ENCODE measurements at regions not wholly inside any gene's neighbourhood (a gene's known extent, or its start where the extent isn't known, plus 50 kb on each side); places are given as distances from the start of the nearest gene placed in this dataset.

- no peaks in the 10 kb centered on the region for H3K27me3 ChIP-seq (ENCODE audit: insufficient read depth, low read length)
- H3K9me3 Mint-ChIP-seq = 0 out of 5 replicates have a peak, but pooled peaks cover 0 to 2% of the 10 kb centered on the region in 2 experiments
- H4K20me1 ChIP-seq (ENCODE audit: control insufficient read depth, insufficient read depth, insufficient read length) = no peaks in the 10 kb centered on the region
- no peaks in the 10 kb centered on the region for H3K36me3 Mint-ChIP-seq (ENCODE audit: insufficient read depth in 1 of 3, low read depth in 3 of 3)
- H3K27me3 Mint-ChIP-seq (ENCODE audit: low read depth) = peaks cover 6% of the 10 kb centered on the region
- H3K27ac Mint-ChIP-seq = no peak overlapping the region
- H3K4me3 Mint-ChIP-seq = no peak overlapping the region; a peak in 1 of 5 replicates
- H3K27ac ChIP-seq (ENCODE audit: insufficient read length, low read depth, low read length) = no peak overlapping the region
- TF ChIP-seq, protein P1, sequence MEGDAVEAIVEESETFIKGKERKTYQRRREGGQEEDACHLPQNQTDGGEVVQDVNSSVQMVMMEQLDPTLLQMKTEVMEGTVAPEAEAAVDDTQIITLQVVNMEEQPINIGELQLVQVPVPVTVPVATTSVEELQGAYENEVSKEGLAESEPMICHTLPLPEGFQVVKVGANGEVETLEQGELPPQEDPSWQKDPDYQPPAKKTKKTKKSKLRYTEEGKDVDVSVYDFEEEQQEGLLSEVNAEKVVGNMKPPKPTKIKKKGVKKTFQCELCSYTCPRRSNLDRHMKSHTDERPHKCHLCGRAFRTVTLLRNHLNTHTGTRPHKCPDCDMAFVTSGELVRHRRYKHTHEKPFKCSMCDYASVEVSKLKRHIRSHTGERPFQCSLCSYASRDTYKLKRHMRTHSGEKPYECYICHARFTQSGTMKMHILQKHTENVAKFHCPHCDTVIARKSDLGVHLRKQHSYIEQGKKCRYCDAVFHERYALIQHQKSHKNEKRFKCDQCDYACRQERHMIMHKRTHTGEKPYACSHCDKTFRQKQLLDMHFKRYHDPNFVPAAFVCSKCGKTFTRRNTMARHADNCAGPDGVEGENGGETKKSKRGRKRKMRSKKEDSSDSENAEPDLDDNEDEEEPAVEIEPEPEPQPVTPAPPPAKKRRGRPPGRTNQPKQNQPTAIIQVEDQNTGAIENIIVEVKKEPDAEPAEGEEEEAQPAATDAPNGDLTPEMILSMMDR (conservative IDR thresholded peaks at IDR 0.05) = peak; percentile 90
- H3K9ac ChIP-seq (ENCODE audit: extremely low read depth, insufficient read length, low read length) = no peak overlapping the region
- no peak overlapping the region for H3T11ph ChIP-seq (ENCODE audit: low read length)
- DNase-seq = peak; percentile 85
- H3K56ac ChIP-seq (ENCODE audit: insufficient read length, low read depth, low read length) = no peak overlapping the region
- no peaks in the 10 kb centered on the region for H3K4me1 ChIP-seq (ENCODE audit: insufficient read depth, low read length)
- H3K23ac ChIP-seq (ENCODE audit: insufficient read length, low read depth, low read length) = no peak overlapping the region
- H3K18ac ChIP-seq (ENCODE audit: insufficient read length, low read depth, low read length) = no peak overlapping the region
- peak overlapping the region; percentile 72 for H2AFZ ChIP-seq (ENCODE audit: low read length)
- no CpG with 5 or more reads among the region's 7 CpGs for WGBS (ENCODE audit: extremely low coverage, insufficient read length, low lambda C conversion rate)
- no peak overlapping the region for H2BK15ac ChIP-seq (ENCODE audit: low read depth, low read length)
- no peak overlapping the region for H3K14ac ChIP-seq (ENCODE audit: insufficient read depth, low read length)
- no peak overlapping the region for H3K4me2 ChIP-seq (ENCODE audit: insufficient read depth, insufficient read length, low read length)
- no peaks in the 10 kb centered on the region for H3K79me2 ChIP-seq (ENCODE audit: insufficient read depth, low read length)
- no peak overlapping the region for H4K91ac ChIP-seq (ENCODE audit: insufficient read length, low read depth, low read length)
- H3K4me1 Mint-ChIP-seq = peaks cover 3 to 4% of the 10 kb centered on the region in 2 experiments; a peak in 3 of 4 replicates
- no peaks in the 10 kb centered on the region for H3K79me1 ChIP-seq (ENCODE audit: insufficient read depth, low read depth, low read length, poor library complexity, severe bottlenecking)
- no peak overlapping the region for H2AK5ac ChIP-seq (ENCODE audit: insufficient read length, low read length)
- no peak overlapping the region for H2BK120ac ChIP-seq (ENCODE audit: low read depth, low read length, poor library complexity, severe bottlenecking)
- H3K4ac ChIP-seq (ENCODE audit: low read depth, low read length) = no peak overlapping the region
- H4K5ac ChIP-seq (ENCODE audit: insufficient read length, low read depth, low read length) = no peak overlapping the region
- no peak overlapping the region for H2BK5ac ChIP-seq (ENCODE audit: insufficient read length, low read length)
- H3K9me3 ChIP-seq (ENCODE audit: control insufficient read depth, low read depth, low read length) = no peaks in the 10 kb centered on the region
- no peaks in the 10 kb centered on the region for H3K23me2 ChIP-seq (ENCODE audit: insufficient read length, low read depth, low read length, poor library complexity, severe bottlenecking)
- no peak overlapping the region for H2BK20ac ChIP-seq (ENCODE audit: low read depth, low read length, poor library complexity, severe bottlenecking)
- H2BK12ac ChIP-seq (ENCODE audit: insufficient read length, low read depth, low read length) = no peak overlapping the region
- H4K8ac ChIP-seq (replicated peaks; ENCODE audit: insufficient read length, low read depth, low read length) = no peak overlapping the region
Measured at GRCh38 chr4:173752610-173753230, 222.7 kb upstream of the HAND2 start.
